ENCODE measurements at regions not wholly inside any gene's neighbourhood (a gene's known extent, or its start where the extent isn't known, plus 50 kb on each side); places are given as distances from the start of the nearest gene placed in this dataset.

GRCh38 chr9:744790-745484 is 96.6 kb upstream of the DMRT1 start:
- CTCF ChIA-PET = interaction anchor here (0.5 to 2.1 kb wide), 7 partner anchors 8 to 90 kb away, joined by 3 to 8 read pairs (median 4); no protein-coding TSS in a partner anchor
- Histone ChIP-seq H3K9me3 (ENCODE audit: control extremely low read depth in 1 of 5, control insufficient read depth in 4 of 5, insufficient read depth in 2 of 5, low read depth in 1 of 5, low read length in 4 of 5) (no peaks in the 10 kb centered on the region), H3K36me3 (ENCODE audit: control insufficient read depth in 4 of 4, insufficient read depth in 4 of 4, low read length in 3 of 4) (peaks cover 0 to 56% (median 41%) of the 10 kb centered on the region in 4 experiments), H3K4me3 (ENCODE audit: control insufficient read depth in 1 of 7, extremely low read depth in 1 of 7, insufficient read depth in 4 of 7, low read depth in 2 of 7, low read length in 6 of 7) (no peak overlapping the region), H3K4me1 (ENCODE audit: control extremely low read depth in 1 of 4, control insufficient read depth in 4 of 4, insufficient read depth in 4 of 4, low read length in 3 of 4) (peaks cover 14 to 40% (median 24%) of the 10 kb centered on the region in 4 experiments), H3K27me3 (replicated peaks in 2 of 5; ENCODE audit: control insufficient read depth in 4 of 5, insufficient read depth in 5 of 5, low read length in 4 of 5) (no peaks in the 10 kb centered on the region), H3K27ac (ENCODE audit: insufficient read depth in 1 of 2, low read depth in 1 of 2, low read length in 2 of 2, poor library complexity in 1 of 2, severe bottlenecking in 2 of 2) (no peak overlapping the region)
- POLR2A ChIA-PET = no interaction called here
- 76% methylated on average over 6 of the region's 7 CpGs for WGBS (ENCODE audit: insufficient coverage)
- DNase-seq = no peak

- Histone ChIP-seq H3K4me1 (ENCODE audit: control extremely low read depth in 1 of 4, control insufficient read depth in 4 of 4, insufficient read depth in 4 of 4, low read length in 3 of 4) (peaks cover 16 to 50% (median 33%) of the 10 kb centered on the region in 4 experiments), H3K27me3 (replicated peaks in 2 of 5; ENCODE audit: control insufficient read depth in 4 of 5, insufficient read depth in 5 of 5, low read length in 4 of 5) (no peaks in the 10 kb centered on the region), H3K27ac (ENCODE audit: insufficient read depth in 1 of 2, low read depth in 1 of 2, low read length in 2 of 2, poor library complexity in 1 of 2, severe bottlenecking in 2 of 2) (no peak overlapping the region), H3K9me3 (ENCODE audit: control extremely low read depth in 1 of 5, control insufficient read depth in 4 of 5, insufficient read depth in 2 of 5, low read depth in 1 of 5, low read length in 4 of 5) (no peaks in the 10 kb centered on the region), H3K4me3 (ENCODE audit: control insufficient read depth in 1 of 7, extremely low read depth in 1 of 7, insufficient read depth in 4 of 7, low read depth in 2 of 7, low read length in 6 of 7) (no peak overlapping the region), H3K36me3 (ENCODE audit: control insufficient read depth in 4 of 4, insufficient read depth in 4 of 4, low read length in 3 of 4) (peaks cover 0 to 48% (median 34%) of the 10 kb centered on the region in 4 experiments)
- POLR2A ChIA-PET = interaction anchor here (0.7 kb wide), 1 partner anchor 172 kb away, joined by 3 read pairs; no protein-coding TSS in a partner anchor
- no peak for DNase-seq
- CTCF ChIA-PET = interaction anchor here (0.5 to 2.1 kb wide), 5 partner anchors 11 to 91 kb away, joined by 3 to 8 read pairs (median 4); no protein-coding TSS in a partner anchor
- 98% methylated on average over 12 of the region's 16 CpGs for WGBS (ENCODE audit: insufficient coverage)
These were observed 95.6 kb upstream of the DMRT1 start for GRCh38 chr9:745761-746380.

GRCh38 chr9:746661-747434 is 94.6 kb upstream of the DMRT1 start:
- no peak for DNase-seq
- CTCF ChIA-PET = interaction anchor here (1.4 kb wide), 2 partner anchors 34 to 35 kb away, joined by 3 read pairs; no protein-coding TSS in a partner anchor
- Histone ChIP-seq H3K9me3 (ENCODE audit: control extremely low read depth in 1 of 5, control insufficient read depth in 4 of 5, insufficient read depth in 2 of 5, low read depth in 1 of 5, low read length in 4 of 5) (no peaks in the 10 kb centered on the region), H3K4me3 (ENCODE audit: control insufficient read depth in 1 of 7, extremely low read depth in 1 of 7, insufficient read depth in 4 of 7, low read depth in 2 of 7, low read length in 6 of 7) (no peak overlapping the region), H3K4me1 (ENCODE audit: control extremely low read depth in 1 of 4, control insufficient read depth in 4 of 4, insufficient read depth in 4 of 4, low read length in 3 of 4) (peaks cover 17 to 59% (median 43%) of the 10 kb centered on the region in 4 experiments), H3K27ac (ENCODE audit: insufficient read depth in 1 of 2, low read depth in 1 of 2, low read length in 2 of 2, poor library complexity in 1 of 2, severe bottlenecking in 2 of 2) (no peak overlapping the region), H3K27me3 (replicated peaks in 2 of 5; ENCODE audit: control insufficient read depth in 4 of 5, insufficient read depth in 5 of 5, low read length in 4 of 5) (no peaks in the 10 kb centered on the region), H3K36me3 (ENCODE audit: control insufficient read depth in 4 of 4, insufficient read depth in 4 of 4, low read length in 3 of 4) (peaks cover 0 to 42% (median 28%) of the 10 kb centered on the region in 4 experiments)
- 100% methylated on average over 4 of the region's 7 CpGs for whole genome bisulfite sequencing (ENCODE audit: insufficient coverage)
- POLR2A ChIA-PET = interaction anchor here (0.7 kb wide), 1 partner anchor 171 kb away, joined by 3 read pairs; no protein-coding TSS in a partner anchor

- ChIA-PET POLR2A (no interaction called here), CTCF (interaction anchor here (0.7 to 1.4 kb wide), 2 partner anchors 16 to 35 kb away, joined by 3 read pairs; no protein-coding TSS in a partner anchor)
- Histone ChIP-seq H3K27ac (ENCODE audit: insufficient read depth in 1 of 2, low read depth in 1 of 2, low read length in 2 of 2, poor library complexity in 1 of 2, severe bottlenecking in 2 of 2) (no peak overlapping the region), H3K4me1 (ENCODE audit: control extremely low read depth in 1 of 4, control insufficient read depth in 4 of 4, insufficient read depth in 4 of 4, low read length in 3 of 4) (peaks cover 20 to 65% (median 46%) of the 10 kb centered on the region in 4 experiments), H3K36me3 (ENCODE audit: control insufficient read depth in 4 of 4, insufficient read depth in 4 of 4, low read length in 3 of 4) (peaks cover 0 to 34% (median 21%) of the 10 kb centered on the region in 4 experiments), H3K4me3 (ENCODE audit: control insufficient read depth in 1 of 7, extremely low read depth in 1 of 7, insufficient read depth in 4 of 7, low read depth in 2 of 7, low read length in 6 of 7) (no peak overlapping the region), H3K27me3 (replicated peaks in 2 of 5; ENCODE audit: control insufficient read depth in 4 of 5, insufficient read depth in 5 of 5, low read length in 4 of 5) (no peaks in the 10 kb centered on the region), H3K9me3 (ENCODE audit: control extremely low read depth in 1 of 5, control insufficient read depth in 4 of 5, insufficient read depth in 2 of 5, low read depth in 1 of 5, low read length in 4 of 5) (no peaks in the 10 kb centered on the region)
- no peak for DNase-seq
- 100% methylated on average over 1 of the region's 1 CpG for WGBS (ENCODE audit: insufficient coverage)
These were observed 93.9 kb upstream of the DMRT1 start for GRCh38 chr9:747567-747966.

GRCh38 chr9:748861-749497 is 92.5 kb upstream of the DMRT1 start:
- CTCF ChIA-PET = interaction anchor here (0.7 to 2.3 kb wide), 6 partner anchors 9 to 135 kb away, joined by 3 to 11 read pairs (median 3); no protein-coding TSS in a partner anchor
- Histone ChIP-seq H3K4me1 (ENCODE audit: control extremely low read depth in 1 of 4, control insufficient read depth in 4 of 4, insufficient read depth in 4 of 4, low read length in 3 of 4) (peaks cover 20 to 65% (median 48%) of the 10 kb centered on the region in 4 experiments), H3K27me3 (replicated peaks in 2 of 5; ENCODE audit: control insufficient read depth in 4 of 5, insufficient read depth in 5 of 5, low read length in 4 of 5) (no peaks in the 10 kb centered on the region), H3K36me3 (ENCODE audit: control insufficient read depth in 4 of 4, insufficient read depth in 4 of 4, low read length in 3 of 4) (peaks cover 0 to 22% (median 14%) of the 10 kb centered on the region in 4 experiments), H3K27ac (ENCODE audit: insufficient read depth in 1 of 2, low read depth in 1 of 2, low read length in 2 of 2, poor library complexity in 1 of 2, severe bottlenecking in 2 of 2) (peak overlapping the region in 1 of 2 experiments; percentile 39), H3K9me3 (ENCODE audit: control extremely low read depth in 1 of 5, control insufficient read depth in 4 of 5, insufficient read depth in 2 of 5, low read depth in 1 of 5, low read length in 4 of 5) (no peaks in the 10 kb centered on the region), H3K4me3 (ENCODE audit: control insufficient read depth in 1 of 7, extremely low read depth in 1 of 7, insufficient read depth in 4 of 7, low read depth in 2 of 7, low read length in 6 of 7) (peak overlapping the region in 2 of 7 experiments; percentile 29 to 52)
- DNase-seq = peak in 1 of 3 donors; percentile 41
- POLR2A ChIA-PET = no interaction called here
- WGBS (ENCODE audit: insufficient coverage) = 88% methylated on average over 10 of the region's 10 CpGs

GRCh38 chr9:749716-750115 is 91.8 kb upstream of the DMRT1 start:
- DNase-seq = peak; percentile 55 to 90 (median 88)
- H3K27ac ChIP-seq (ENCODE audit: insufficient read depth in 1 of 2, low read depth in 1 of 2, low read length in 2 of 2, poor library complexity in 1 of 2, severe bottlenecking in 2 of 2) = peak overlapping the region in 1 of 2 experiments; percentile 39
- H3K4me1 ChIP-seq (ENCODE audit: control extremely low read depth in 1 of 4, control insufficient read depth in 4 of 4, insufficient read depth in 4 of 4, low read length in 3 of 4) = peaks cover 20 to 65% (median 49%) of the 10 kb centered on the region in 4 experiments
- CTCF ChIA-PET = interaction anchor here (0.7 to 2.3 kb wide), 11 partner anchors 8 to 136 kb away, joined by 3 to 11 read pairs (median 4); no protein-coding TSS in a partner anchor
- H3K27me3 ChIP-seq (replicated peaks in 2 of 5; ENCODE audit: control insufficient read depth in 4 of 5, insufficient read depth in 5 of 5, low read length in 4 of 5) = no peaks in the 10 kb centered on the region
- H3K9me3 ChIP-seq (ENCODE audit: control extremely low read depth in 1 of 5, control insufficient read depth in 4 of 5, insufficient read depth in 2 of 5, low read depth in 1 of 5, low read length in 4 of 5) = no peaks in the 10 kb centered on the region
- peaks cover 0 to 16% (median 7%) of the 10 kb centered on the region in 4 experiments for H3K36me3 ChIP-seq (ENCODE audit: control insufficient read depth in 4 of 4, insufficient read depth in 4 of 4, low read length in 3 of 4)
- H3K4me3 ChIP-seq (ENCODE audit: control insufficient read depth in 1 of 7, extremely low read depth in 1 of 7, insufficient read depth in 4 of 7, low read depth in 2 of 7, low read length in 6 of 7) = peak overlapping the region in 4 of 7 experiments; percentile 13 to 52 (median 46)
- POLR2A ChIA-PET = no interaction called here
- WGBS (ENCODE audit: insufficient coverage) = 0% methylated on average over 3 of the region's 5 CpGs

All from common myeloid progenitor, CD34-positive (primary cell).